ENCODE measurements at regions not wholly inside any gene's neighbourhood (a gene's known extent, or its start where the extent isn't known, plus 50 kb on each side); places are given as distances from the start of the nearest gene placed in this dataset.

GRCh38 chr20:53891306-53891894 lies 179.0 kb downstream of the BCAS1 start:
- Histone ChIP-seq H3K9me3 (ENCODE audit: low read depth) (no peaks in the 10 kb centered on the region), H3K27me3 (replicated peaks; ENCODE audit: insufficient read depth) (no peaks in the 10 kb centered on the region), H3K36me3 (ENCODE audit: low read depth) (no peaks in the 10 kb centered on the region), H3K4me2 (ENCODE audit: unreplicated experiment) (no peak overlapping the region), H2AFZ (no peak overlapping the region), H3K4me3 (no peak overlapping the region), H3K4me1 (ENCODE audit: insufficient read depth) (peaks cover 11% of the 10 kb centered on the region), H3K9me2 (ENCODE audit: insufficient read depth) (no peaks in the 10 kb centered on the region; the same call in 1 of the 2 replicates), H3F3A (ENCODE audit: insufficient read depth) (peaks cover 26% of the 10 kb centered on the region), H4K20me1 (ENCODE audit: insufficient read depth) (no peaks in the 10 kb centered on the region), H3K9ac (no peak overlapping the region), H3K27ac (peak overlapping the region; percentile 71), H3K79me2 (ENCODE audit: insufficient read depth) (no peaks in the 10 kb centered on the region)
- WGBS, 2 experiments (ENCODE audit: low coverage in 1 of 2, low lambda C conversion rate in 2 of 2, missing lambda C conversion rate in 2 of 2), result 5 to 8% methylated on average over 1 of the region's 1 CpG
- peak; percentile 68 for DNase-seq
- TF ChIP-seq EZH2phosphoT487 (IDR thresholded peaks at IDR 0.05; ENCODE audit: insufficient read depth, low read depth), result no peak
- TF ChIP-seq EZH2 (IDR thresholded peaks at IDR 0.05; ENCODE audit: insufficient read depth, poor library complexity, severe bottlenecking), result no peak
- in situ Hi-C loops (cut with MboI), result no loop called here

GRCh38 chr20:53890443-53891305 lies 179.7 kb downstream of the BCAS1 start:
- in situ Hi-C loops (cut with MboI), result no loop called here
- Histone ChIP-seq H4K20me1 (ENCODE audit: insufficient read depth) (no peaks in the 10 kb centered on the region), H3K9ac (no peak overlapping the region), H3K9me2 (ENCODE audit: insufficient read depth) (no peaks in the 10 kb centered on the region), H2AFZ (no peak overlapping the region), H3K9me3 (ENCODE audit: low read depth) (no peaks in the 10 kb centered on the region), H3K4me2 (ENCODE audit: unreplicated experiment) (no peak overlapping the region), H3K36me3 (ENCODE audit: low read depth) (no peaks in the 10 kb centered on the region), H3K79me2 (ENCODE audit: insufficient read depth) (no peaks in the 10 kb centered on the region), H3K4me1 (ENCODE audit: insufficient read depth) (peaks cover 11% of the 10 kb centered on the region), H3K4me3 (no peak overlapping the region), H3K27me3 (replicated peaks; ENCODE audit: insufficient read depth) (no peaks in the 10 kb centered on the region), H3K27ac (peak overlapping the region; percentile 71), H3F3A (ENCODE audit: insufficient read depth) (peaks cover 26% of the 10 kb centered on the region)
- 94 to 97% methylated on average over 6 of the region's 6 CpGs for WGBS, 2 experiments (ENCODE audit: low coverage in 1 of 2, low lambda C conversion rate in 2 of 2, missing lambda C conversion rate in 2 of 2)
- no peak for TF ChIP-seq EZH2 (IDR thresholded peaks at IDR 0.05; ENCODE audit: insufficient read depth, poor library complexity, severe bottlenecking)
- no peak for TF ChIP-seq EZH2phosphoT487 (IDR thresholded peaks at IDR 0.05; ENCODE audit: insufficient read depth, low read depth)
- DNase-seq, result no peak

GRCh38 chr20:53889411-53890148 lies 180.8 kb downstream of the BCAS1 start:
- Histone ChIP-seq H3K9me3 (ENCODE audit: low read depth) (no peaks in the 10 kb centered on the region), H3F3A (ENCODE audit: insufficient read depth) (peaks cover 26% of the 10 kb centered on the region), H3K9ac (no peak overlapping the region), H3K36me3 (ENCODE audit: low read depth) (no peaks in the 10 kb centered on the region), H3K27me3 (replicated peaks; ENCODE audit: insufficient read depth) (no peaks in the 10 kb centered on the region), H3K9me2 (ENCODE audit: insufficient read depth) (no peaks in the 10 kb centered on the region), H3K27ac (no peak overlapping the region), H3K4me2 (ENCODE audit: unreplicated experiment) (no peak overlapping the region), H3K4me1 (ENCODE audit: insufficient read depth) (peaks cover 11% of the 10 kb centered on the region), H3K79me2 (ENCODE audit: insufficient read depth) (no peaks in the 10 kb centered on the region), H3K4me3 (no peak overlapping the region), H2AFZ (no peak overlapping the region), H4K20me1 (ENCODE audit: insufficient read depth) (no peaks in the 10 kb centered on the region)
- in situ Hi-C loops (cut with MboI), result no loop called here
- 94 to 97% methylated on average over 10 of the region's 10 CpGs for WGBS, 2 experiments (ENCODE audit: low coverage in 1 of 2, low lambda C conversion rate in 2 of 2, missing lambda C conversion rate in 2 of 2)
- DNase-seq, result no peak
- TF ChIP-seq EZH2 (IDR thresholded peaks at IDR 0.05; ENCODE audit: insufficient read depth, poor library complexity, severe bottlenecking) (no peak), EZH2phosphoT487 (IDR thresholded peaks at IDR 0.05; ENCODE audit: insufficient read depth, low read depth) (no peak)

- H4K20me1 ChIP-seq (ENCODE audit: insufficient read depth), result no peaks in the 10 kb centered on the region
- H2AFZ ChIP-seq, result no peak overlapping the region
- no peak overlapping the region for H3K4me3 ChIP-seq
- no peak for TF ChIP-seq EZH2 (IDR thresholded peaks at IDR 0.05; ENCODE audit: insufficient read depth, poor library complexity, severe bottlenecking)
- TF ChIP-seq EZH2phosphoT487 (IDR thresholded peaks at IDR 0.05; ENCODE audit: insufficient read depth, low read depth), result no peak
- no peak for DNase-seq
- no peaks in the 10 kb centered on the region for H3K9me3 ChIP-seq (ENCODE audit: low read depth)
- H3K4me2 ChIP-seq (ENCODE audit: unreplicated experiment), result no peak overlapping the region
- 76 to 89% methylated on average over 3 of the region's 3 CpGs for WGBS, 2 experiments (ENCODE audit: low coverage in 1 of 2, low lambda C conversion rate in 2 of 2, missing lambda C conversion rate in 2 of 2)
- no peaks in the 10 kb centered on the region for H3K27me3 ChIP-seq (replicated peaks; ENCODE audit: insufficient read depth)
- in situ Hi-C loops (cut with MboI), result no loop called here
- no peak overlapping the region for H3K9ac ChIP-seq
- no peaks in the 10 kb centered on the region for H3K36me3 ChIP-seq (ENCODE audit: low read depth)
- H3K9me2 ChIP-seq (ENCODE audit: insufficient read depth), result no peaks in the 10 kb centered on the region
- H3K27ac ChIP-seq, result no peak overlapping the region
- peaks cover 10% of the 10 kb centered on the region for H3K4me1 ChIP-seq (ENCODE audit: insufficient read depth)
- no peaks in the 10 kb centered on the region for H3K79me2 ChIP-seq (ENCODE audit: insufficient read depth)
- peaks cover 32% of the 10 kb centered on the region for H3F3A ChIP-seq (ENCODE audit: insufficient read depth)
These were observed 181.4 kb downstream of the BCAS1 start for GRCh38 chr20:53888951-53889350.
